Thymus (tissue), 11 donors: ENCODE measurements at regions not wholly inside any gene's neighbourhood (a gene's known extent, or its start where the extent isn't known, plus 50 kb on each side); places are given as distances from the start of the nearest gene placed in this dataset.
"Not testable (repeated sequence)": the region's sequence is repeated elsewhere in the genome, so short reads cannot be mapped to it uniquely, and the experiment has no call there.

Experiments
- DNase-seq, 9 donors: peaks; one replicate each; pipeline ENCODE4 v3.0.0-alpha.2; 2013; ENCODE audit warnings: low spot score in 9 of 9, low read depth in 6 of 9, missing footprints in 1 of 9
- H3K27ac ChIP-seq, 2 donors: one replicate each; pipeline ENCODE4 v1.5.1; 2013; ENCODE audit warnings: control low read depth in 1 of 2, low read depth in 1 of 2, low read length in 1 of 2, mild to moderate bottlenecking in 1 of 2, moderate library complexity in 1 of 2
- H3K27me3 ChIP-seq, 2 donors: one replicate each; pipeline ENCODE4 v1.5.1; 2013; ENCODE audit warnings: low read length in 1 of 2; ENCODE audit not compliant: control insufficient read depth in 2 of 2, insufficient read depth in 1 of 2
- H3K36me3 ChIP-seq, 2 donors: one replicate each; pipeline ENCODE4 v1.5.1; 2013; ENCODE audit warnings: low read length in 1 of 2, mild to moderate bottlenecking in 1 of 2, moderate library complexity in 1 of 2; ENCODE audit not compliant: control insufficient read depth in 2 of 2, insufficient read depth in 2 of 2
- H3K4me1 ChIP-seq, 2 donors: one replicate each; pipeline ENCODE4 v1.5.1; 2013; ENCODE audit warnings: low read length in 2 of 2; ENCODE audit not compliant: control insufficient read depth in 2 of 2, insufficient read depth in 2 of 2
- H3K4me3 ChIP-seq, 2 donors: one replicate each; pipeline ENCODE4 v1.5.1; 2013; ENCODE audit warnings: low read length in 2 of 2, control low read depth in 1 of 2, mild to moderate bottlenecking in 1 of 2
- H3K9me3 ChIP-seq, 2 donors: one replicate each; pipeline ENCODE4 v1.5.1; 2013; ENCODE audit warnings: low read length in 1 of 2, mild to moderate bottlenecking in 1 of 2; ENCODE audit not compliant: control insufficient read depth in 2 of 2, insufficient read depth in 1 of 2
- WGBS: extraction: QIAGEN DNeasy Blood & Tissue Kit; methylation state at CpG from one replicate; pipeline ENCODE4 v1.1.7; 2013; 5-methylcytosine and 5-hydroxymethylcytosine counted together
- donor health status: healthy.

GRCh38 chr12:131211340-131211938, 257.7 kb downstream of the ADGRD1 start:
- no peak overlapping the region for H3K27ac ChIP-seq
- peaks cover 0 to 7% of the 10 kb centered on the region in 2 donors for H3K4me1 ChIP-seq
- no peak for DNase-seq
- H3K9me3 ChIP-seq, result no peaks in the 10 kb centered on the region
- H3K27me3 ChIP-seq, result no peaks in the 10 kb centered on the region
- no peaks in the 10 kb centered on the region for H3K36me3 ChIP-seq
- WGBS, result 70% methylated on average over 9 of the region's 9 CpGs
- no peak overlapping the region for H3K4me3 ChIP-seq

- H3K27me3 ChIP-seq, result peaks cover 0 to 18% of the 10 kb centered on the region in 2 donors
- no peak for DNase-seq
Observed at GRCh38 chr12:131213896-131214442, 260.3 kb downstream of the ADGRD1 start.

DNA sequence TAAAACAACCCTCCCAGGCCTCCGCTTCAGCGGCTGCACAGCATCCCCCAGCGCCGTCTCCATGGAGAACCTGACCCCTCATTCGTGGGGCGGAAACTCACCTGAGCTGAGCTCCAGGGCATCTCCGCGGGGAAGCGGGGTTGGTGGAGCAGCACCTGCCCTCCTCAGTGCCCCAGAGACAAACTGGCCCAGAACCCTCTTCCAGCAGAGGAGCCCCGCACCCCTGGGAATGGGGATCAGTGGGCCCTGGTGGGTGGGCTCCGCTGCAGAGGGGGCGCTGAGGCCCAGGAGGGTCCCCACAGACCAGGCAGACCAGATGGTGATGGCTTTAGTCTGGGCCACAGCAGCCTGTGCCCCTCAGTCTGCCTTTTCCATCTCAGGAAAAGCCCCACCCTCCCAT, 261.2 kb downstream of the ADGRD1 start:
- 92% methylated on average over 12 of the region's 12 CpGs for WGBS
- not testable (repeated sequence) for DNase-seq, H3K27ac ChIP-seq

More at GRCh38 chr12:131213896-131214442, 260.3 kb downstream of the ADGRD1 start:
- Histone ChIP-seq H3K4me1 (peaks cover 0 to 11% of the 10 kb centered on the region in 2 donors), H3K27ac (no peak overlapping the region), H3K9me3 (no peaks in the 10 kb centered on the region), H3K4me3 (no peak overlapping the region), H3K36me3 (no peaks in the 10 kb centered on the region)
- WGBS, result 91% methylated on average over 14 of the region's 14 CpGs

DNA sequence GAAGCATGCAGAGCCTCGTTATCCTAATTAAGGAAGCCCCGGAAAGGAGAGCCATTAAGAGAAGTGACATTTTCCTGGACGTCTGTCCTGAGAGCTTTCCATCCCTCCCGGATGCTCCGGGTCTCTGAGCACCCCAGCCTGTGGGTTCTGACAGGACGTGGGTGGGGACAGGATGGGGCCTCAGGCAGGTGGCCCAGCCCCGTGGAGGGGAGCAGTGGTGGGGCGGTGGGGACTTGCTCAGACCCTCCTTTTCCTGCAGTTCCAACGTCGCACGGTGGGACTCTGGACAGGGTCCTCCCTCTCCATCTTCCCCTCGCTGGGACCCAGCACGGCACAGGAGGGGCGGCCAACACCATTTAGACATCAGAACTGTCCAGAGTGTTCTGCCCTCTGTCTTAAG, 262.9 kb downstream of the ADGRD1 start:
- H3K9me3 ChIP-seq, H3K27ac ChIP-seq, H3K4me3 ChIP-seq, H3K4me1 ChIP-seq, DNase-seq, H3K36me3 ChIP-seq: not testable (repeated sequence)
- H3K27me3 ChIP-seq, result peaks cover 0 to 20% of the 10 kb centered on the region in 2 donors
- 21% methylated on average over 14 of the region's 14 CpGs for WGBS

More for the DNA sequence above, 261.2 kb downstream of the ADGRD1 start:
- H3K36me3 ChIP-seq, H3K4me3 ChIP-seq, H3K9me3 ChIP-seq: not testable (repeated sequence)
- Histone ChIP-seq H3K4me1 (peaks cover 0 to 12% of the 10 kb centered on the region in 2 donors), H3K27me3 (peaks cover 0 to 20% of the 10 kb centered on the region in 2 donors)

- DNase-seq, result no peak
- no peak overlapping the region for H3K27ac ChIP-seq
- H3K36me3 ChIP-seq, result no peaks in the 10 kb centered on the region
- WGBS, result 58% methylated on average over 22 of the region's 22 CpGs
- H3K4me3 ChIP-seq, result no peak overlapping the region
- H3K27me3 ChIP-seq, result peaks cover 0 to 20% of the 10 kb centered on the region in 2 donors
- H3K4me1 ChIP-seq, result peaks cover 0 to 8% of the 10 kb centered on the region in 2 donors
- no peaks in the 10 kb centered on the region for H3K9me3 ChIP-seq
Observed at GRCh38 chr12:131217024-131217586, 263.4 kb downstream of the ADGRD1 start.

DNA sequence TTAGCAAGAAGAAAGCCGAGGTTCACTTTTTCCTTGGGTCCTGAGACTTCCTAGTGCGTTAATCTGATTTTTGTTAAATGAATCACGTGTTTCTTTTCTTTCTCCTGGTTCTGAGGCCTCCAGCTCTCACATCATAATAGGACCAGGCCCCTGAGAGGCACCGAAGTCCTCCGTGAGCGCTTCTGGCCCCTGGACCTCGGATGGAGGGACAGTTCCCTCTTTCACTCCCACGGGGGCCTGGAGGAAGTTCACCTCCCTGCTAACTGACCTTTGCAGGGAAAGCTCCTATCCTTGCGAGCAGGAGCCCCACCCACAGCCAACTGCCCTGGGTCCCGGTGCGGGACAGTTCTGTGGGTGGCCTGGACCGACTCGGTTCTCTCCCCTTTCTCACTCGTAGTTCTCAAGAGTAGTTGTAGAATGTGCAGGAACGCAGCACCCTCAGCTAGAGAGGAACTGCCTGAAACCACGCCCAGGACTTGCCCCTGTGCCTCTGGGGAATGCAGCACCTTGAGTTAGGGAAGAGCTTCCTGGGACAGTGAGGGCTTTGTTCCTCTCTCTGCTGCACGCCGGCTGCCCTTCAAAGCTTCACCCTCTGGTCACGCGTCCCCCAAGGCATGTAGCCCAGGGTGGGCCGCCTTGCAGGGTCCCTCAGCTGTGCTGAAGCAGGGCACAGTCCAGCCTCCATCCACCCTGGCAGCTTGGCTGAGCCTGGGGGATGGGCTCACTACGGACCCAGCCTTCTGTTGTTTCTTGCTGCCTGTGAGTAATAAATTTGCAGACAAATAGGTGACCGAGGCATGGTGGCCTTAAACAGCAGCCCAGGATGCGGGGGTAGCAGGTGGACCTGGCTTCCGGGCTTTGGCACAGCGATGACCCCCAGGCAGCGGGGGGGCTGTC, 264.6 kb downstream of the ADGRD1 start:
- Histone ChIP-seq H3K27ac (no peak overlapping the region), H3K4me1 (peaks cover 0 to 12% of the 10 kb centered on the region in 2 donors), H3K27me3 (peaks cover 0 to 20% of the 10 kb centered on the region in 2 donors), H3K9me3 (no peaks in the 10 kb centered on the region), H3K36me3 (no peaks in the 10 kb centered on the region), H3K4me3 (no peak overlapping the region)
- 63% methylated on average over 27 of the region's 27 CpGs for WGBS
- DNase-seq, result no peak

GRCh38 chr12:131218923-131219669, 265.4 kb downstream of the ADGRD1 start:
- Histone ChIP-seq H3K27me3 (peaks cover 0 to 20% of the 10 kb centered on the region in 2 donors), H3K36me3 (no peaks in the 10 kb centered on the region), H3K4me1 (peaks cover 0 to 12% of the 10 kb centered on the region in 2 donors), H3K4me3 (no peak overlapping the region), H3K9me3 (no peaks in the 10 kb centered on the region), H3K27ac (no peak overlapping the region)
- WGBS, result 34% methylated on average over 15 of the region's 15 CpGs
- DNase-seq, result no peak

DNA sequence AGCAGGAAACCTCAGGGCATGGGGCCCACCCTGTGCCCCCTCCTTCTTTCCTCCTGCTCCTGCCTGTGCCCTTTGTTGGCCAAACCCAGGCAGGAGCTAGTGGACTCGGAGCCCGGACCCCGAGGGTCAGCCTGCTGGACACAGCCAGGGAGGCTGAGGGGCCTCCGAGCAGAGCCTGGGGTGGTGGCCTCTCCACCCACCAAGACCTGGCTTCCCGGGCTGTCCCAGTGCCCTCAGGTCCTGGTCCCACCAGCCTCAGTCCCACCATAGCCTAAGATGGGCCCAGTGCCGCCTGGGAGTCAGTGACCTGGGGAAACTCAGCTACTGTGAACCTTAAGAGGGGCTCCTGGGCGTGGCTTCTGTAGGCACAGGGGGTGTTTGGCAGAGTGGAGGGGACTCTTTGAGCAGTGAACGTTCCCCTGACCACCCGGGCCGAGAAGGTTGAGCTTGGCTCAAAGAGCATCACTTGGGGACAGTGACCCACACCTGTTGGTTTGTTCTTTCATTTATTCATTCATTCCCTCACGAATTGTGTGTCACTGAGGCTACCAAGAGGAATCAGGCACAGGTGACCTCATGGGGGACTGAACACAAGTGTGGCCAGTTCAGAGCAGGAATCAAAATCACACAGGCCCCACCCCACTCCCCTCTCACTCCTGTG, 266.1 kb downstream of the ADGRD1 start:
- H3K4me3 ChIP-seq, result no peak overlapping the region
- no peaks in the 10 kb centered on the region for H3K36me3 ChIP-seq
- H3K27me3 ChIP-seq, result peaks cover 0 to 20% of the 10 kb centered on the region in 2 donors
- DNase-seq, result no peak
- no peaks in the 10 kb centered on the region for H3K9me3 ChIP-seq
- peaks cover 0 to 12% of the 10 kb centered on the region in 2 donors for H3K4me1 ChIP-seq
- WGBS, result 91% methylated on average over 11 of the region's 11 CpGs
- H3K27ac ChIP-seq, result no peak overlapping the region
